Right atrium auricular region (tissue), 2 donors: ENCODE measurements at regions not wholly inside any gene's neighbourhood (a gene's known extent, or its start where the extent isn't known, plus 50 kb on each side); places are given as distances from the start of the nearest gene placed in this dataset.
A peak's percentile ranks its signal among the peaks of the same experiment; 100 is the strongest.

ENCODE experiments used
- DNase-seq: peaks from one replicate; pipeline ENCODE4 v3.0.0-alpha.2; 2019; ENCODE audit warnings: low spot score
- H3K27ac ChIP-seq, 2 donors: fragments of 200-600 bp; sonication (generic); 1 replicate in 1 of 2; 2 replicates in 1 of 2; pipeline ENCODE4 v1.5.1; 2016 to 2019
- H3K27me3 ChIP-seq, 2 donors: fragments of 200-600 bp; sonication (generic); one replicate each; pipeline versions ENCODE4 v1.5.1 to v1.6.0; 2017 to 2019
- H3K36me3 ChIP-seq: fragments of 200-600 bp; sonication (generic); one replicate; pipeline ENCODE4 v1.5.1; 2016
- H3K4me1 ChIP-seq, 2 donors: fragments of 200-600 bp; sonication (generic); one replicate each; pipeline versions ENCODE4 v1.5.1 to v1.6.0; 2017 to 2019
- H3K4me3 ChIP-seq, 2 donors: fragments of 200-600 bp; sonication (generic); 1 replicate in 1 of 2; 2 replicates in 1 of 2; pipeline ENCODE4 v1.5.1; 2017 to 2019; ENCODE audit warnings: mild to moderate bottlenecking in 1 of 2, moderate library complexity in 1 of 2
- H3K9me3 ChIP-seq, 2 donors: fragments of 200-600 bp; sonication (generic); one replicate each; pipeline ENCODE4 v1.5.1; 2019
- CTCF ChIP-seq, 2 donors: fragments of 200-600 bp; sonication (generic); IDR thresholded peaks; one replicate each; pipeline ENCODE4 v1.5.1; 2019; ENCODE audit warnings: antibody characterized with exemption in 2 of 2

GRCh38 chr1:182003953-182004586, 57.4 kb downstream of the ZNF648 start:
- Histone ChIP-seq H3K4me1 (no peaks in the 10 kb centered on the region), H3K4me3 (no peak overlapping the region), H3K9me3 (peaks cover 0 to 6% of the 10 kb centered on the region in 2 donors), H3K27ac (peak overlapping the region; percentile 4 to 48), H3K27me3 (no peaks in the 10 kb centered on the region), H3K36me3 (no peaks in the 10 kb centered on the region)
- no peak for DNase-seq
- no peak for TF ChIP-seq CTCF (IDR thresholded peaks at IDR 0.05)

DNA sequence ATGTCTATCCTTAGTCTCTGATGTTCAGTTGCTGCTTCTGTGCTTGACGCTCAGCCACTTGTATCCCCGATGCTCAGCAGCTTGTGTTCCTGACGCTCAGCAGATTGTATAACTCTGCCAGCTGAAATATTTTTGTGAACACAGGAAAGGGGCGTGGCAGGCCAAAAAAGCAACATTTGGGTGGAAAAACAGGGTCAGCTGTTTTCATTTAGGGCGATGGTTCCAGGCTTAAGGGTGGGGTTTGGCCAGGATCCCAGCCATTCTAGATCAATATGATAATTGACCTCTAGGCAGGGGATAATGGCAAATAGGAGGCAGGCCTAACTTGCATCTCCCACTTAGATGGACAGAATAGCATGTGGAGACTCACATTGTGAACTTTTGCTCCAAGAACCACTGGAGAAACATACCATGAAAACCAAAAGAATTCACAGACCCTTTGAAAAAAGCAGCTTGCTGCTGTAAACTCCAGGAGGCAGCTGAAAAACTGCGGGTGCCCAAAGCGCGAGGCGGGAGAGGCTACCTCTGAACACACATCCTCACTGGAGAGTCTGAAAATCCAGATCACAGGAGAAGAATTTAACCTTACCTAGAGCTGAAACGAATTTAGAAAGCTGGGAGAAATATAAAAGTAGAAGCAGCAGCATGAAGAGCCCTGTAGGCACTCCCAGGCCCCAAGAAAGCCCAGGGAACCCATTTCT, 58.3 kb downstream of the ZNF648 start:
- Histone ChIP-seq H3K9me3 (peaks cover 0 to 6% of the 10 kb centered on the region in 2 donors), H3K4me3 (no peak overlapping the region), H3K27ac (peak overlapping the region; percentile 4 to 48), H3K27me3 (no peaks in the 10 kb centered on the region), H3K4me1 (no peaks in the 10 kb centered on the region), H3K36me3 (no peaks in the 10 kb centered on the region)
- no peak for TF ChIP-seq CTCF (IDR thresholded peaks at IDR 0.05)
- DNase-seq: no peak

DNA sequence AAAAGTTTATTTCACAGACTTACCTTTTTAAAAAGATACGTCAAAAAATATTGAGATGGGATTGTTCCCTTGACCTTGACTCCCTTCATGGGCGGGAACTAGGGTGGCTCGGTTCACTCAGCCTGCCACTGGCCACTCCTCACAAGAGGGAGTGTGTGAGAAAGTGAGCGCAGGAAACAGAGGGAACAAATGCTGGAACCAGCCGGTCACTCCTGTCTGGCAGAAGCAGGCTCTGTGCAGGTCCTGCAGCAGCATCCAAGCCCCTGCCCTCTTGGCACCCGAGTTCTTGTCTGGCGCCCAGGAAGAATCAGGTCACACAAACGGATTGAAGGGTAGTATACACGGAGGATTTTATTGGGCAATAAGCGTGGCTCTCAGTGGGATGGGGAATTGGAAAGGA, 58.9 kb downstream of the ZNF648 start:
- Histone ChIP-seq H3K9me3 (peaks cover 0 to 6% of the 10 kb centered on the region in 2 donors), H3K27ac (no peak overlapping the region), H3K4me3 (no peak overlapping the region), H3K27me3 (no peaks in the 10 kb centered on the region), H3K36me3 (no peaks in the 10 kb centered on the region), H3K4me1 (no peaks in the 10 kb centered on the region)
- TF ChIP-seq CTCF (IDR thresholded peaks at IDR 0.05): no peak
- no peak for DNase-seq

- Histone ChIP-seq H3K4me1 (no peaks in the 10 kb centered on the region), H3K9me3 (no peaks in the 10 kb centered on the region), H3K27me3 (no peaks in the 10 kb centered on the region), H3K4me3 (no peak overlapping the region), H3K36me3 (no peaks in the 10 kb centered on the region), H3K27ac (no peak overlapping the region)
- no peak for TF ChIP-seq CTCF (IDR thresholded peaks at IDR 0.05)
- DNase-seq: no peak
These were observed 62.7 kb downstream of the ZNF648 start for GRCh38 chr1:181998858-181999257.

GRCh38 chr1:181992072-181992471, 69.4 kb downstream of the ZNF648 start:
- H3K4me1 ChIP-seq: no peaks in the 10 kb centered on the region
- no peaks in the 10 kb centered on the region for H3K9me3 ChIP-seq
- no peaks in the 10 kb centered on the region for H3K36me3 ChIP-seq
- H3K4me3 ChIP-seq: no peak overlapping the region
- TF ChIP-seq CTCF (IDR thresholded peaks at IDR 0.05): no peak
- H3K27ac ChIP-seq: no peak overlapping the region
- no peak for DNase-seq
- no peaks in the 10 kb centered on the region for H3K27me3 ChIP-seq
